GM12865 (cell line): ENCODE measurements at regions not wholly inside any gene's neighbourhood (a gene's known extent, or its start where the extent isn't known, plus 50 kb on each side); places are given as distances from the start of the nearest gene placed in this dataset.

Source experiments
- DNase-seq: peaks from one replicate; pipeline ENCODE4 v3.0.0; 2010; ENCODE audit warnings: low read depth
- H3K4me3 ChIP-seq: 2 replicates; pipeline ENCODE4 v1.5.1; 2011; ENCODE audit warnings: mild to moderate bottlenecking, low read depth, low read length, control low read depth
- TF ChIP-seq, protein P1 (sequence below): IDR thresholded peaks from 2 replicates; pipeline ENCODE4 v1.5.1; 2011; ENCODE audit warnings: low read length, control low read depth, low read depth, inconsistent platforms; ENCODE audit not compliant: insufficient read depth; ENCODE audit errors: missing control alignments

DNA sequence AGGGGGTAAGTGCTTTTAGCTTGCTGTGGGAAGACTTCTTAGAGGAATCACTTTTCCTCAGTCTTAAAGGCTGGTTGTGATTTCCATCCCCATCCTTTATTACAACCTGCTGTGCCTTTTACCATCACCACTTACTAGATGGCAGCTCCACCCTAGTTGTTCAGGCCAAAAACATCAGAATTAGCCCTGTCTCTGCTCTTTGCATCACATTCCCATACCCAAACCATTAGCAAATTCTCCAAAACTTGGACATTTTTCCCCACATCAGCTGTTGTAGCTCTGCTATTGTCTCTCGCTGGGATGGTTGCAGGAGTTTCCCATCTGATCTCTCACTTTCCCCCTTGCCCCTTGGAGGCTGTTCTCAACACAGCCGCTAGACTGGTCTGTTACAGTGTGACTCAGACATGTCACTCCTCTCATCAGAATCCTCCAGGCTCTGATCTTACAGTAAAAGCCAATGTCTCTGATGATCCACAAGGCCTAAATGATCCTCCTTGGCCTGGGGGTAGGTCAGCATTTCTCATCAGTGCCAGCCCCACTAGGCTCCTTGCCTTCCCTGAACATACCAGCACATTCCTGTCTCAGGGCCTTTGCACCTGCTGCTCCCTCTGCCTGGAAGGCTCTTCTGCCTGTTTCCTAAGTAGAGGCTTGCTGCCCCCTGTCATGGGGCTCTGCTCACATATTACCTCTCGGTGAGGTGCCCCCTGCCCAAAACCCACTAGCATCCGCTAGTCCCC, 102.5 kb downstream of the BEGAIN start:
- no peak overlapping the region for H3K4me3 ChIP-seq
- TF ChIP-seq, protein P1, sequence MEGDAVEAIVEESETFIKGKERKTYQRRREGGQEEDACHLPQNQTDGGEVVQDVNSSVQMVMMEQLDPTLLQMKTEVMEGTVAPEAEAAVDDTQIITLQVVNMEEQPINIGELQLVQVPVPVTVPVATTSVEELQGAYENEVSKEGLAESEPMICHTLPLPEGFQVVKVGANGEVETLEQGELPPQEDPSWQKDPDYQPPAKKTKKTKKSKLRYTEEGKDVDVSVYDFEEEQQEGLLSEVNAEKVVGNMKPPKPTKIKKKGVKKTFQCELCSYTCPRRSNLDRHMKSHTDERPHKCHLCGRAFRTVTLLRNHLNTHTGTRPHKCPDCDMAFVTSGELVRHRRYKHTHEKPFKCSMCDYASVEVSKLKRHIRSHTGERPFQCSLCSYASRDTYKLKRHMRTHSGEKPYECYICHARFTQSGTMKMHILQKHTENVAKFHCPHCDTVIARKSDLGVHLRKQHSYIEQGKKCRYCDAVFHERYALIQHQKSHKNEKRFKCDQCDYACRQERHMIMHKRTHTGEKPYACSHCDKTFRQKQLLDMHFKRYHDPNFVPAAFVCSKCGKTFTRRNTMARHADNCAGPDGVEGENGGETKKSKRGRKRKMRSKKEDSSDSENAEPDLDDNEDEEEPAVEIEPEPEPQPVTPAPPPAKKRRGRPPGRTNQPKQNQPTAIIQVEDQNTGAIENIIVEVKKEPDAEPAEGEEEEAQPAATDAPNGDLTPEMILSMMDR: no peak
- no peak for DNase-seq

DNA sequence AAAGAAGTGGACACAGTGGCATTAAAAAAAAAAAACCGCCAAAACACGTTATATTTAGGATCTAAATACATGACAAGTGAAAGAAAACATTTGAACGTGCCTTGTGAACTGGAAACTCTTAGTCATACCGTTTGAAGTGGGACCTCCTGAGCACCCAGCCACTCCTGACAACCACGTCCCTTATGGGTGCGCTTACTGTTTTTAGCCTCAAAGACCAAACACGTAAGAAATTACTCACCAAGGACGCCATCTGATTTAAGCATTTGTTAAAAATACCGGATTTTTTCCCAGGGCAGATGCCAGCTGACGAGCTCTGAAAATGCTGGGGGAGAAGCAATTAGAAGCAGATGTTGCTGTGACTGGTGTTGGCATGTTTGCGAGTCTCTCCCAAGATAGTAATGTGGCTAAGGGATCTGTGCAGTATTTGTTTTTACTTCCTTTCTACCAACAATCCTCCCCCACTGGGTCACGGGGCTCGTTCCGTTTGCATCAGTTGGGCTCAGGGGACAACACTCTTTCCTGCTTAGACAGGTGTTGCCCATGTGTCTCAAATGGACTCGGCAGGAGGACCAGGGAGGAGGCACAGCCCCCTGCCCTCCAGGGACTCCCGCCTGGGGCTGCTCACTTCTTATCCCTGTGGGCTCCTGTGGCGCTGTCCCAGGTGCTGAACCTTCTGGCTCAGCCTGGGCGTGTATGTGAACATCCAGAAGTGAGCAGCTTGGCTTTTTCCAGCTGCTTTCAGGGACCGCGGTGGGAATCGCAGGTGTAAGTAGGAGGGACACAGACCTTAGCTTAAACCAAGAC, 101.0 kb downstream of the BEGAIN start:
- TF ChIP-seq, protein P1: no peak
- DNase-seq: peak; percentile 65
- H3K4me3 ChIP-seq: no peak overlapping the region
